ENCODE measurements at regions not wholly inside any gene's neighbourhood (a gene's known extent, or its start where the extent isn't known, plus 50 kb on each side); places are given as distances from the start of the nearest gene placed in this dataset.

- H3K27ac ChIP-seq = no peak overlapping the region
- H3K9me2 ChIP-seq (replicated peaks; ENCODE audit: insufficient read depth) = no peaks in the 10 kb centered on the region
- no peak for DNase-seq (ENCODE audit: low spot score)
- H3K9me3 ChIP-seq (ENCODE audit: low read depth) = no peaks in the 10 kb centered on the region
- 88% methylated on average over 2 of the region's 2 CpGs for WGBS (ENCODE audit: low lambda C conversion rate, missing lambda C conversion rate)
- H4K20me1 ChIP-seq (ENCODE audit: insufficient read depth, poor library complexity, severe bottlenecking) = no peaks in the 10 kb centered on the region
- no peaks in the 10 kb centered on the region for H3K79me2 ChIP-seq
- no peak overlapping the region for H2AFZ ChIP-seq
- TF ChIP-seq EZH2 (IDR thresholded peaks at IDR 0.05; ENCODE audit: borderline replicate concordance) (no peak), EZH2phosphoT487 (IDR thresholded peaks at IDR 0.05; ENCODE audit: low read depth, severe bottlenecking, unreplicated experiment) (no peak), CTCF (IDR thresholded peaks at IDR 0.05; ENCODE audit: poor library complexity) (no peak)
- no peak overlapping the region for H3K4me2 ChIP-seq
- no peaks in the 10 kb centered on the region for H3K4me1 ChIP-seq (ENCODE audit: insufficient read depth)
- no peaks in the 10 kb centered on the region for H3K27me3 ChIP-seq
- H3K36me3 ChIP-seq (replicated peaks; ENCODE audit: insufficient read depth, low read depth) = no peaks in the 10 kb centered on the region
- H3K4me3 ChIP-seq = no peak overlapping the region
Observed at GRCh38 chr5:89010512-89010911, 127.5 kb upstream of the MEF2C start.

GRCh38 chr5:89008291-89008690 is 125.3 kb upstream of the MEF2C start:
- H3K9me3 ChIP-seq (ENCODE audit: low read depth) = no peaks in the 10 kb centered on the region
- no peaks in the 10 kb centered on the region for H4K20me1 ChIP-seq (ENCODE audit: insufficient read depth, poor library complexity, severe bottlenecking)
- DNase-seq (ENCODE audit: low spot score) = no peak
- no peaks in the 10 kb centered on the region for H3K9me2 ChIP-seq (replicated peaks; ENCODE audit: insufficient read depth)
- H3K4me2 ChIP-seq = no peak overlapping the region
- H3K27ac ChIP-seq = no peak overlapping the region
- H2AFZ ChIP-seq = no peak overlapping the region
- H3K79me2 ChIP-seq = no peaks in the 10 kb centered on the region
- no peak for TF ChIP-seq EZH2phosphoT487 (IDR thresholded peaks at IDR 0.05; ENCODE audit: low read depth, severe bottlenecking, unreplicated experiment)
- TF ChIP-seq EZH2 (IDR thresholded peaks at IDR 0.05; ENCODE audit: borderline replicate concordance) = no peak
- TF ChIP-seq CTCF (IDR thresholded peaks at IDR 0.05; ENCODE audit: poor library complexity) = no peak
- 100% methylated on average over 1 of the region's 1 CpG for WGBS (ENCODE audit: low lambda C conversion rate, missing lambda C conversion rate)
- H3K36me3 ChIP-seq (replicated peaks; ENCODE audit: insufficient read depth, low read depth) = no peaks in the 10 kb centered on the region
- H3K4me1 ChIP-seq (ENCODE audit: insufficient read depth) = no peaks in the 10 kb centered on the region
- H3K27me3 ChIP-seq = no peaks in the 10 kb centered on the region
- no peak overlapping the region for H3K4me3 ChIP-seq

GRCh38 chr5:89005990-89006389 is 123.0 kb upstream of the MEF2C start:
- no peak overlapping the region for H3K4me3 ChIP-seq
- no peaks in the 10 kb centered on the region for H3K79me2 ChIP-seq
- no peaks in the 10 kb centered on the region for H3K4me1 ChIP-seq (ENCODE audit: insufficient read depth)
- H3K9me2 ChIP-seq (replicated peaks; ENCODE audit: insufficient read depth) = no peaks in the 10 kb centered on the region
- no peaks in the 10 kb centered on the region for H4K20me1 ChIP-seq (ENCODE audit: insufficient read depth, poor library complexity, severe bottlenecking)
- TF ChIP-seq EZH2 (IDR thresholded peaks at IDR 0.05; ENCODE audit: borderline replicate concordance) (no peak), CTCF (IDR thresholded peaks at IDR 0.05; ENCODE audit: poor library complexity) (no peak), EZH2phosphoT487 (IDR thresholded peaks at IDR 0.05; ENCODE audit: low read depth, severe bottlenecking, unreplicated experiment) (no peak)
- H3K27ac ChIP-seq = no peak overlapping the region
- H3K9me3 ChIP-seq (ENCODE audit: low read depth) = no peaks in the 10 kb centered on the region
- no peaks in the 10 kb centered on the region for H3K36me3 ChIP-seq (replicated peaks; ENCODE audit: insufficient read depth, low read depth)
- no peaks in the 10 kb centered on the region for H3K27me3 ChIP-seq
- WGBS (ENCODE audit: low lambda C conversion rate, missing lambda C conversion rate) = 86% methylated on average over 2 of the region's 2 CpGs
- no peak for DNase-seq (ENCODE audit: low spot score)
- H2AFZ ChIP-seq = no peak overlapping the region
- H3K4me2 ChIP-seq = no peak overlapping the region

GRCh38 chr5:89004379-89004778 is 121.4 kb upstream of the MEF2C start:
- Histone ChIP-seq H4K20me1 (ENCODE audit: insufficient read depth, poor library complexity, severe bottlenecking) (no peaks in the 10 kb centered on the region), H3K4me2 (no peak overlapping the region), H3K79me2 (no peaks in the 10 kb centered on the region), H3K27me3 (no peaks in the 10 kb centered on the region), H2AFZ (no peak overlapping the region), H3K9me3 (ENCODE audit: low read depth) (no peaks in the 10 kb centered on the region), H3K36me3 (replicated peaks; ENCODE audit: insufficient read depth, low read depth) (no peaks in the 10 kb centered on the region), H3K4me3 (no peak overlapping the region), H3K27ac (no peak overlapping the region), H3K4me1 (ENCODE audit: insufficient read depth) (no peaks in the 10 kb centered on the region), H3K9me2 (replicated peaks; ENCODE audit: insufficient read depth) (no peaks in the 10 kb centered on the region)
- DNase-seq (ENCODE audit: low spot score) = no peak
- TF ChIP-seq EZH2phosphoT487 (IDR thresholded peaks at IDR 0.05; ENCODE audit: low read depth, severe bottlenecking, unreplicated experiment) (no peak), CTCF (IDR thresholded peaks at IDR 0.05; ENCODE audit: poor library complexity) (no peak), EZH2 (IDR thresholded peaks at IDR 0.05; ENCODE audit: borderline replicate concordance) (no peak)
- WGBS (ENCODE audit: low lambda C conversion rate, missing lambda C conversion rate) = 90% methylated on average over 3 of the region's 3 CpGs
